Activated CD8-positive, alpha-beta memory T cell treated with anti-CD3 and anti-CD28 coated beads for 1 hour (primary cell): ENCODE measurements at regions not wholly inside any gene's neighbourhood (a gene's known extent, or its start where the extent isn't known, plus 50 kb on each side); places are given as distances from the start of the nearest gene placed in this dataset.

Source experiments
- DNase-seq, 2 donors: peaks; one replicate each; pipeline ENCODE4 v3.0.0-alpha.2; 2020; ENCODE audit warnings: low read depth in 1 of 2; ENCODE audit errors: extremely low read depth in 1 of 2

DNA sequence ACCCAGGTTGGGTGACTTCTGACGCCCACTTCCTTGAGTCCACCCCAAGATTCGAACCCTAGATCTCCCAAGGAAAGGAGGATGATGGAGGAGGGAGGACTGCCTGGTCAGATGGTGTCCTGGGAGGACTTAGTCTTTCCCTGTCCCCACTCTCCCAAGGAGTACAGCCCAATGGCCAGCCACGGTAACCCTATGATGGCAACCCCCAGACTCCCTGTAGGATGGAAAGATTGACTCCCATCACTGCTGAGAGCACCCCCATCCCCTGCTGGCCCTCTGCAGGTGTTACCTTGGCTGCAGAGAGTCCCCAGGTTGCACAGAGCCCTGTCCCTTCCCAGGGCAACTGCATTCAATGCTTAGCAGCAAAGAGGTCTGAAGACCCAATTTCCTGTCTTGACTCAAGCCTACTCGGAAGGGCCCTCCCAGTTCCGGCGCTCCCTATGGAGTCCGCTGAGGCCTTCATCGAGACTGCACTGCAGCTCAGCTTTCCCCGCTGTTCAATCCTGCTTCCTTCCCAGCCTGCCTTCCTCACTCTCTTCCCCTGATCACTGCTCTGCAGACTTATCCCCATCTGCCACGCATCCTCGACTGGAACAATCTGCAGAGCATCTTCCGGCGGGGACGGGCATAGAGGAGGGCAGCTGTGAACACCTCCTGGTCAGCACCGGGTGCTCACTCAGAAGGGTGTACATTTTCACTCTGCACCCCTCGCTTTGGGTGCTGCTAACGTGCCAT is 50.8 kb upstream of the OCM2 start:
- no peak for DNase-seq

DNA sequence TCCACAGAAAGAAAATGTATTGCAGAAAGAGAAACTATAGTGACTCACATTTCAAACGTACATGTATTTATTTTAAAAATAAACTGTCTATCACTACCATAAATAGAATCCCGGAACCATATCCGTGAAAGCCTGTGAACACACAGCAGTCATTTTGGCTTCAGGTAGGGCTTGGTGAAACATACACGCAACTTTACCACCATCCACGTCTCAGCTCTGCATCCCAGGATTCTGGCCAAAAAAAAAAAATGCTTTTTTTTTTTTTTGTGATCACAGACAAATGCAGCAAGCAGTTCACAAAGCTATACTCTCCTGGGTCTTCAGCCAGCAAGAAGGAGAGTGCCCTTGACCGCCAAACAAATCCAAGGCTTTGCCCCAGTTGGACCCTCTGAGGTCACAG is 56.8 kb upstream of the OCM2 start:
- DNase-seq: no peak

DNA sequence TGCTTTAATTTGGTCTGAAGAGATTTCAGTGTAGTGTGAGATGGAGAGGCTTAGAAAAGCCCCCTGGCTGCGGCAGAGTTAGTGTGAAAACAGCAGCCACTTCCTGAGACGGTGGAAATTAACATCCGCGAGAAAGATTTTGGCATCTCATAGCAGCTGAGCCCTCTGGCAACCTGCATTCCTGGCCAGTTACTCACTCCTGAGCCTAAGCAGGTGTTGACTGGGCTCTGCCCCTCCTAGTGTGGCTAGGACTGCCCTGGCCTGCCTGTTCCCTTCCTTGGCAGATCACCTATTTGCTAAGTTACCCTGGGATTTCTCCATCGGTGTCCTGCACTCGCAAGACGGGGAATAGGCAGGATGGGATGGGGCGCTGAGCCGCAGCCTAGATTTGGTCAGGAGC is 57.6 kb upstream of the LMTK2 start:
- no peak for DNase-seq

DNA sequence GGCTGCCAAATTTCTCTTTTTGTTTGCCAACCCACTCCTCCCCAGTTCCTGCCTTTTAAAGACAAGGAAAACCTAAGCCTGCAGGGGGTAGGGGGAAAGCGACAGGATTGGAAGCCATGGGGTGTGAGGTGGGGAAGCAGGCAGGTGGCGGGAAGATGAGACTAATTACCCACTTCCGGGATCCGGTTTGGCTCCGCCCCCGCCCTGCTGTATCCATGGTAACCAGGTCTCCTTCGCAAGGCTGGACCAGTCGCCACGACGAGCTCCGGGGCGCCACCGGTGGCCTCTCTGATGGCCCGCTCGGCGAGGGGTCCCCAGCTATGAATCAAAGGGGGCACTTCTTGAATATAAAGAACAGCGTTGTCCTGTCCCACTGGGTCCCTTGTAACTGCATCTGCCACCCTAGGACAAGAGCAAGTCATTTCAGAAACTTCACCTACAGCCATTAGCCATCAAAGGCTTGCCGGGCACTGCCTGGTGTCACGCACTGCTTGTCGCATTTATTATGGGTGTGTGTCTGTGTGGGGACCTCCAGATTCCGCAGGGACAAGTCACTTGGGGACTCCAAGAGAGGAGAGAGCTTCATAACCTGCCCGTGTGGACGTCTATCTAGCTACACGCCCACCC is 55.4 kb upstream of the LMTK2 start:
- peak in 1 of 2 donors; percentile 18 for DNase-seq

DNA sequence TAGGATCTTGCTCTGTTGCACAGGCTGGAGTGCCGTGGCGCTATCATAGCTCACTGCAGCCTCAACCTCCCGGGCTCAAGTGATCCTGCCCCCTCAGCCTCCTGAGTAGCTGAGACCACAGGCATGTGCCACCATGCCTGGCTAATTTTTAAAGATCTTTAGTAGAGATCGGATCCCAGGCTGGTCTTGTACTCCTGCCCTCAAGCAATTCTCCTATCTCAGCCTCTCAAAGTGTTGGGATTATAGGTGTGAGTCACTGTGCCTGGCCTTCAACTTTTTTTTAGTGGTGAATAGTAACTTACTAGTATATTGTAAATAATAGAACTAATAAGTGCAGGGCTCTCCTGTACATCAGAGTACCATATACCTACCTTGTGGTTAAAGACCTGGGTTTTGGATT is 52.1 kb upstream of the LMTK2 start:
- no peak for DNase-seq

DNA sequence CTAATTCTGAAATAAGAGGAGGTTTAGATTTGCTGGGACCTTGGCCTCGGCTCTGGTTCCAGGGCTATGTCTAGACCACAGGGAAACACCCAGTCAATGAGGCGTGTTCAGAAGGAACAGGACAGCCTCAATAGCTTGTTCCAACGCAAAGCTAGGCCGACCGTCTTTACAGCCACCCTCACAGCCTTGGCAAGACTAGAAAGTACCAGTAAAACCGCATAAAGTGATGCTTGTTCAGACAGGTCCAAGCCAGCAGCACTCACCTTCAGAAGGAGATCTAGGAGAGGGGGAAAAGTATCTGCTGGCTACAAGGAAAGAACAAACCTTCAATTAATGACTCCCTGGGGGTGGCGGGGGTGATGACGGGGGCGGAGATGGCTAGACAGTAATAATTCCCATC is 50.1 kb upstream of the LMTK2 start:
- DNase-seq: no peak
